Hypothalamus (tissue), 51 donors: ENCODE measurements at regions not wholly inside any gene's neighbourhood (a gene's known extent, or its start where the extent isn't known, plus 50 kb on each side); places are given as distances from the start of the nearest gene placed in this dataset.
"Not testable (repeated sequence)": the region's sequence is repeated elsewhere in the genome, so short reads cannot be mapped to it uniquely, and the experiment has no call there.

Experiments
- DNase-seq, 51 donors: peaks; one replicate each; lab custom pipeline; 2025; lab: John Stamatoyannopoulos, UW

DNA sequence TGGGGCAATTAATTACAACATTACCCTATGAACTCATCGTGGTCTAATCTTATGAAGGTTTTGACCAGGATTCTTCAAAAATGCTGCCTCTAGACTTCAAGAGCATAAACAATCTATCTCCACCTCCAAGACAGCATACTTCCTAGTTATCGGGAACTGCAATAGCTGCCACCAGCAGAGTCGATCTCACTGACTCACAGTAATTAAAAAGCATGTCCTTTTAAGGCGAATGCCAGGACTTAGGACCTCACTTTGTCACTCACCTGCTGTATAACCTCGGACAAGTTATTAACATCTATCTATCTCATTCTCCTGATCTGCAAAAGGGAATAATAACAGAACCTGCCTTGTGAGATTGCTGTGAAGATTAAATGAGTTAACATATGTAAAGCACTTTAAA is 666.0 kb upstream of the COBL start:
- no peak for DNase-seq

DNA sequence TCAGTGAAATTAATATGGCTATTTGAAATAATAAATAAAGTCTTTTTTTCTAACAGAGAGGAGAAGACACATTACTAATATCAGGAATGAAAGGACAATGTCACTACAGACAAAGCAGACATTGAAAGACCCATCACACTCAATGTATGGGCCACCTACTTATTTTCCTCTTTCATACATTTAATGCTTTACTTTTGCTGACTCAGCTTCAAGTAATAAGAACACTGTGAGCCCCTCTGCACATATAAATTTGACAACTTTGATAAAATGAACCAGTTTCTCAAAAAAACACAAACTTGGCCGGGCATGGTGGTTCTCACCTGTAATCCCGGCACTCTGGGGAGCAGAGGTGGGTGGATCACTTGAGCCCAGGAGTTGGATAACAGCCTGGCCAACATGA is 664.2 kb upstream of the COBL start:
- DNase-seq = no peak

DNA sequence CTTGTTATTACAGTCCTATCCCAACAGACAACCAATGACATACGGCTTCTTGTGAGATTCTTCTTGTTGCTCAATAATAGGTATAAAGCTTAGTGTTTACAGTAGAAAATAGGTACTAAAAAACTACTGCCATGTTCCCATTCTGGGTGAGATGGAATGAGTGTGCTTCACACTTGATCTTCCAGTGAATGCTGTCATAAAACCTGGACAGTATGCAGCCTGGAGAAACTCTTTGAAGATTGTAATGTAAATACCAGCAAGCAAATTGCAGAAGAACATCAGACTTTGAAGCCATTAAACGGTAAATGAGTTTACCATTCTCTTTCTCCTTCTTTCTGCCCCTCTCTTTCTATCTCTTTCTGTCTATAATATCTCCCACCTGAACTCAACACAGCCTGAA is 663.7 kb upstream of the COBL start:
- no peak for DNase-seq

DNA sequence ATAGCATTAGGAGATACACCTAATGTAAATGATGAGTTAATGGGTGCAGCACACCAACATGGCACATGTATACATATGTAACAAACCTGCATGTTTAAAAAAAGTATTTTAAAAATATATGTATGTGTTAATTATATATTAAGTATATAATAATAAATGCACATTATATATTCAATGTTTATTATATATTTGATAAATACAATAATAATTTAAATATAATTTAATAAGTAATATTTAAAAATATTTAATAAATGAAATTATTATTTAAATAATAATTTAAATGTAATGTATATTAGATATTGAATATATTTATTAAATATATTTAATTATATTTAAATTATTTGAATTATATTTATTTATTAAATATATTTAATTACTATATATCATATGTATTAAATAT is 661.3 kb upstream of the COBL start:
- DNase-seq = no peak

DNA sequence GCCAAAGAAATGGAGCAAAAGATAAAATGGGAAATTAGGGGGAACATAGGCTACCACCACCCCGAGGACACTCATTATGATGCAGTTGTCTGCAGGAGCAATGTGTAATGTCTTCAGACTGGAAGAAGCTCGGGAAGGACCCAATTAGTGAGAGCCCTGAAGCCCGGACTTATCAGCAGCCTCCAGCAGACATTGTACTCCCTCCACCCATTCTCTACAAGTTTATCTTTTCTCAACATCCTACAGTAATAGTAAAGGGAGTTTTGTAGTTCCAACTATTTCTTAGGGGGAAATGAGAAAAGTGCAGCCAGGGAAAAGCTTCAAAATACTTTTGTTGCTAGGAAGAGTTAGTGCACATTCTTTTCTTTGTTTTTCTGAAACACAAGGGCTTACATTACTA is 657.3 kb upstream of the COBL start:
- no peak for DNase-seq

DNA sequence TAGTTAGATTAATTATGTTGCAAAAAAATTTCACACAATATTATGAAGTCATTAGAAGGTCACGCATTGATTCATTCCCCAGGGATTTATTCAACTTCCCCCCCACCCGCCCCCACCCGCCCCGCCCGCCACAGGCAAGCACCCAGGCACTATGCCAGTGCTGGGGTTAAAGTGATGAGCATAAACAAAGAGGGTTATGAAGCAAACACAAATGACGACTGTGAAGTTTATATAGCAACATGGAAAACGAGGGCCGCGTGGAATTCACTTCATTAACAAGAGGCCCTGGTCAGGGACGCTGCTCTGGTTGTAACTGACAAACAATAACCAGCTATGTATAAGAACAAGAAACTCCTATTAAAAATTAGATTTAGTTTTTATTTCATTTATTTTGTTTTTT is 656.5 kb upstream of the COBL start:
- DNase-seq = no peak

DNA sequence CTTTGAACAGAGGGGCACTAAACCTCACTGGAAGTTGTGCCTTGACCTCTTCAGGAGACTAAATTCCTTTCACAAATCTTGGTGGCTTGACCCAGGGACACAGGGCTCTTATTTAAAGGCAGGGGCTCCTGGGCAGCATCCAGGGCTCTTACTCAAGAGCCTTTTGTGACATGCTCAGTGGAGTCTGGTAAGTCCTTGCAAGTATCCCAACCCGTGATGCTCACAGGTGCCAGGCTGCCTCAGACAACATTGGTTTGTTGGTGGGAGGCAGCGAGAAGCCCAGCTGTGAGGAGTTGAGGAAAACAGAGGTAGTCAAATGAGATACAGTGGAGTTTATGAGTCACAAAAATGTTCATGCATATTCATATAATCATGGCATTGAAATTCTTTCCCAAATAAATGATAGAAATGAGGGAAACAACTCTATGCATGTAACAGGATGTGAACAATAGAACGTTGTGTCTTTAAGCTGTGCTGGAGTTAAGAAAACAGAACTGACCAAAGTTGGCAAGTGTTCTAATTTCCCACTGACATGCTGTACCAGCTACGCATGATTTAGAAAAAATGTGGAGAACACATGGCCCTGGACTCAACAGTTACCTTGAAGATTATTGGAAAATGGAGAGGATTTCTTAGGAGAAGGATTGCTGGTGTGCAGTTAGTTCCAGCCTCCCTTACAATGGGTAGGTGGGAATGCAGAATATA is 654.5 kb upstream of the COBL start:
- DNase-seq = no peak

DNA sequence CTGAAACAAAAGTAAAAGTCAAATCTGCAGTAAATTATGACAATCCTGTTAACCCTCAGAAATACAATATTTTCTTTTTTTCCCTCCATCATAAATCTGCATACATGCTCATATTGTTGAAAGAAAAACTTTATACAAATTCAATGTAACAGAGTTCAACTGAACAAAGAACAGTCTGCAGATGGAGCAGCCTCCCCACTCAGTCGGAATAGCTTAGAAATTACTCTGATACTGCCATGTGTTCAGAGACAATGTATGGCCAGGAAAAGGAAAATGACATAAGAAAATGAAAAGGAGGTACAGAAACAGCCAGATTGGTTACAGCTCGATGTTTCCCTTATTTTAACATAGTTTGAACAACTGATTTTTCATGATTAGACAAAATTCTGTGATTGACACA is 651.9 kb upstream of the COBL start:
- DNase-seq = no peak

DNA sequence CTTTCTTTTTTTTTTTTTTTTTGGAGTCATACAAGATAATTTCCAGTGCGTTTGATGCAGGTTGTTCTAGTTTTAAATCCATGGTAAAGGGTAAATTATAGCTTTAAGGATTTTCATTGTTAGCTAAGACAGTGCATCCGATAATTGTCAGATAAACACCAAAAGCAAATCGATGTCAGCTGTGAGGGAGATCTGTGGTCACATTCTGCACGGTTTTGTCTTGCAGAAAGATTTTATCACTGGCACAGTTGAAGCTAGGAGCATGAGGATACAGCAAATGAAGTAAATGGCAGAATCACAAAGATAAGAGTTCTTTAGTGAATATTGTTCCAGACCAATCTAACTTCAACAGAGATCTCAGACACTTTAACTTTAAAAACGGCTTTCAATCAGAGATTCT is 648.8 kb upstream of the COBL start:
- no peak for DNase-seq

DNA sequence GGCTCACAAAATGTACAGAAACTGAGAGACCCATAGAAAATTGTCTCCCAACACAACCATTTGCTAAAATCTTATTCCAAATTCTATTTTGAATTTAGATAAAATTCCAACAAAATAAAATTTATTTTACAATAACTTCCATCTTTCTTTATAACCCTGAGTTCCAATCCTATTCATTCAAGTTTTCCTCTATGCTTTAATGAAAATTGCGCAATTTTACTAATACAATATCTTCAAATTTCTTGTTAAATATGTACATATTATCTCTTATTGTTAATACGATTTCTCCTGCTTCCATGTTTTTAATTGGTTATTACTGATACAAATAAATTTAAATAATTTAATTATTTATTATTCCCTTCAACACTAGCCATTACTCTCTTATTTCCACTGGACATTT is 645.2 kb upstream of the COBL start:
- no peak for DNase-seq

DNA sequence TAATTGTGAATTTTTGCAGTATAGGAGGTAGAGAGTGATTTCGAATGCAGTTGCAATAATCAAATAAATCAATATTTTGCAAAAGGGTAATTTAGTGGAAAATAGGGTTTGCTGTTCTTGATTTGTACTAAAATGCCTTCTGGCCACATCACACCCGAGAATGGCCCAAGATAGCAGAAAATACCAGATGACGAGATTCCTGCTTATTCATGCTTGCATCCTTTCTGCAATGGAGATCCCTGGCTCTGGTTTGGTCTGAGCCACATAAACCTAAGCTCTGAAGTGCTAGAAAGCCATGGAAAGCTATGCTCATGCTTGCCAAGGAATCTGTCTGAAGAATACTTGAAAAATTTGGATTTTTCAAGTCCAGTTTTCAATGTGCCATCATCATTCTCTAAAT is 634.2 kb upstream of the COBL start:
- no peak for DNase-seq

DNA sequence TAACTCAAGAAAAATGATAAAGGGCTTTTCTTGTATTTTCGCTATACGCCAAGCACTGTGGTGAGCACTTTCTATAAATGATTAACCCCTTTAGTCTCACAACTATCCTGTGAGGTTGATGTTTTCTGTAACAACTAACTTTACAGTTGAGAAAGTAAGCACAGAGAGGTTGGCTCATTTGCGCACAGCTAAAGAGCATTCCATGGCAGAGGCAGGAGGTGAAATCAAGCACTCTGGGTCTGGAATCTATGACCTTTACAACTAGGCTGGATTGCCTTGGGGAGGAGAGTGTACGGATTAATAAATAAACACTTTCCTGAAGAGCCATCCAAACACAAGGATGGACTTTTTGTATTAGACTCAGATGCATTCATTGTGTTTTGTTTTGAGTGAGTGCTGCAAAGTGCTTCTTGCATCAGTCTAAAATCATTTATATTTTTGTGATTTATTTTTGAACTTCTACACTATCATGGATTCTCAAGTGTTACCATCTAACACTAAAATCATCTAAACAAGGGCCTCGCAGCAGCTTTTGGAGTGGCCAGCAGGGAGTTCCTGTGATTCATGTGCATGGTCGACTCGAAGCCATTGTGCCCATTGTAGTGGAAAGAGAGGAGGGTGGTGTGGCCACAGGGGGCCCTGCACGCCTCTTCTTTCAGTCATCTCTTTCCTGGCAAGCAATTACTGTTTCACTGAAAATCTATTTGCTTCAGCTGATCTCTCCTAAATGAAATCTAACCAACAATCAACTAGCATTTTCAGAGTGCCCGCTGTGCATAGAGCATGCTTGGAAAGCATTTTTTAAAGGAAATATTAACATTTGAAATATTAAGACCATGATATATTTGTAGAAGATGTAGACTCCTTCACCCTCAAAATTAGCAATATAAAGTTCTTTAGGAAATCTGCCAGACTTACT is 633.4 kb upstream of the COBL start:
- DNase-seq = no peak

DNA sequence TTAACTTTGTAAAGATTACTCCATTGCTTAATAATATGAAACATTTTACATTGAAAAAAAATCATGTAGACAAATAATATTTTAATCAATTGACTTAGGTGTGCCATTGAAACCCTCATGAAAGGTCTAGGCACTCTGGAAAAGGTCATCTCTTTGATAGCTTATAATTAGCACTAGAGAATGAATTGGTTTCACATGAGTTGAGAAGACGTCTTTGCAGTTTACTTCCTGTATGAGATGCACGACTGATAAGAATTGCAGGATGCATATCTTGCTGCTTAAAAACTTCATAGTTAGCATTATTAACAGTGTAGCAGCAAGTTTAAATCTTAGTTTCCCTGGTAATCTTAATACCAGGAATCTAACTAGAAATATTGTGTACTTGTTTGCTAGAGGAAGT is 614.2 kb upstream of the COBL start:
- no peak for DNase-seq

DNA sequence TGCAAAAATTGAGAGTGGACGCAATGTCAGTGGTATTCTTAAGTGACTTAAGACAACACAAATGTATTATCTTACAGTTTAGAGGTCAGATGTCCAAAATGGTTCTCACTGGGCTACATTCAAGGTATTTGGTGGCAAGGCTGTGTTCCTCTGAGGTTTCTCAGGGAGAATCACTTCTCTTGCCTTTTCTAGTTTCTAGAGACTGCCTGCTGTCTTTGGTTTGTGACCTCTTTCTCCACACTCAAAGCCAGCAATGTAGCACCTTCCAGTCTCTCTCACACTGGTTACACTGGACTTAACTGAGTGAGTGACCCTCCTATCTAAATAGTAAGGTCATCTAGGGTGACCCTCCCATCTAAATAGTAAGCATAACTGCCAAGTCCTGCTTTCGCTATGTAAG is 613.2 kb upstream of the COBL start:
- no peak for DNase-seq

DNA sequence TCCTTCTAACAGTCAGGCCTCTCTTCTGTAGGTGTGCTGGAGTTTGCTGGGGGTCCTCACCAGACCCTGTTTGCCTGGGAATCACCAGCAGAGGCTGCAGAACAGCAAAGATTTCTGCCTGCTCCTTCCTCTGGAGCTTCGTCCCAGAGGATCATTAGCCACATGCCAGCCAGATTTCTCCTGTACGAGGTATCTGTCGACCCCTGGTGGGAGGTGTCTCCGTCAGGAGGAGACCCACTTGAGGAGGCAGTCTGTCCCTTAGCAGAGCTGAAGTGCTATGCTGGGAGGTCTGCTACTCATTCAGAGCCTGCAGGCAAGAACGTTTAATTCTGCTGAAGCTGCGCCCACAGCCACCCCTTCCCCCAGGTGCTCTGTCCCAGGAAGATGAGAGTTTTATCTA is 611.1 kb upstream of the COBL start:
- DNase-seq = no peak

DNA sequence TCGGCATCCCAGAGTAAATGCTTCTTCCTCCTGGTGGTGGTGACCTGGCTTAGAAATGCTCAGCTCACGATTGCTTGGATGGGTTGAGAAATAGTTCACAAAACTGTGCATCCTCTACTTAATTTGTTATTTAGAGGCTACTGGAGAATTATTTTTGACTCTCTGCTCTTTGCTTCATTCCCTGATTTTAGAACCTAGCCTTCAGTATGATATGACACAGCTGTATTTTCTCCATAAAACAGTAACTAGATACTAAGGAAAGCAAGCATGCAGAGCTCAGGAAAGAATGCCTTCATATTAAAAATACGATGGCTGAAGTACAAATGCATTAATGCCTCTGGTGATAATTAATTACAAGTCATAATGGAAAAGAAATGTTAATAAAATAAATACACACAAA is 602.0 kb upstream of the COBL start:
- DNase-seq = no peak

DNA sequence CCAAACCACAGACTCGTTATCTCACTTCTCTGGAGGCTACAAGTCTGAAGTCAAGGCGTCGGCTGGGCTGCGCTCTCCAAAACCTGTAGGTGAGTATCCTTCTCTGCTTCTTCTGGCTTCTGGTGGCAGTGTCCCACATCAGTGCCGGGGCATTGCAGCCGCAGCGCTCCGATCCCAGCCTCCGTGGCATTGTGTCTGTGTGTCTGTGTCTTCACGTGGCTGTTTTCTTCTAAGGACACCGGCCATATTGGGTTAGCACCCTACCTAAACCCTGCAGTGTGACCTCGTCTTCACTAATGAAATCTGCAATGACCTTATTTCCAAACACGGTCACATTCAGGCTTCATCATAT is 584.9 kb upstream of the COBL start:
- DNase-seq = no peak

DNA sequence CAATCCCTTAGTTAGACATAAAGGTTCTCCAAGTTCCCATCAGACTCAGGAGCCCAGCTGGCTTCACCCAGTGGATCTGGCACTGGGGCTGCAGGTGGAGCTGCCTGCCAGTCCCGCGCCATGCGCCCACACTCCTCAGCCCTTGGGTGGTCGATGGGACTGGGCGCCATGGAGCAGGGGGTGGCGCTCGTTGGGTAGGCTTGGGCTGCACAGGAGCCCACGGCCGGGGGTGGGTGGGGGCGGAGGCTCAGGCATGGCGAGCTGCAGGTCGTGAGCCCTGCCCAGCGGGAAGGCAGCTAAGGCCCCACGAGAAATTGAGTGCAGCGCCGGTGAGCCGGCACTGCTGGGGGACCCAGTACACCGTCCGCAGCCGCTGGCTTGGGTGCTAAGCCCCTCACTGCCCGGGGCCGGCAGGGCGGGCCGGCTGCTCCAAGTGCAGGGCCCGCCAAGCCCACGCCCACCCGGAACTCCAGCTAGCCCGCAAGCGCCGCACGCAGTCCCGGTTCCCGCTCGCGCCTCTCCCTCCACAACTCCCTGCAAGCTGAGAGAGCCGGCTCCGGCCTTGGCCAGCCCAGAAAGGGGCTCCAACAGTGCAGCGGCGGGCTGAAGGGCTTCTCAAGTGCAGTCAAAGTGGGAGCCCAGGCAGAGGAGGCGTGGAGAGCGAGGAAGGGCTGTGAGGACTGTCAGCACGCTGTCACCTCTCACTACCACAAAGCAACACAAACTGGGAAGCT is 584.3 kb upstream of the COBL start:
- DNase-seq = not testable (repeated sequence)

DNA sequence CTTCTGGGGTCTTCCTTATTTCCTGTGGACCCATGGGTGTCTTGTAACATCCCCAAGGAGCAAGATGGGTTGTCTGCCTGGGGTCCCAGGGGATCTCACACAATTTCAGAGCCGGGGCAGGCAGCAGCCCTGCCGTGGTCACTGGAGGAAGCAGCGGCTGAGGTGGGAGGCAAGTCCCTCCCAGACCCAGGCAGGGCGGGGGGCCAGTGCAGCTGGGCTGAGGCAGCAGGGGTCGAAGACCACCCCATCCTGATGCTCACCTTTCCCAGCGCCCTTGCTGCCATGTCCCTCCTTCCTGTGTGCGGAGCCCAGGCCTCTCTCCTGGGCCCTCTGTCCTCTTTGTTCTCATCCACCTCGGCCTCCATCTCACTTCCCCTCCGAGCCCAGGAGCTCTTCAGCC is 583.0 kb upstream of the COBL start:
- no peak for DNase-seq

DNA sequence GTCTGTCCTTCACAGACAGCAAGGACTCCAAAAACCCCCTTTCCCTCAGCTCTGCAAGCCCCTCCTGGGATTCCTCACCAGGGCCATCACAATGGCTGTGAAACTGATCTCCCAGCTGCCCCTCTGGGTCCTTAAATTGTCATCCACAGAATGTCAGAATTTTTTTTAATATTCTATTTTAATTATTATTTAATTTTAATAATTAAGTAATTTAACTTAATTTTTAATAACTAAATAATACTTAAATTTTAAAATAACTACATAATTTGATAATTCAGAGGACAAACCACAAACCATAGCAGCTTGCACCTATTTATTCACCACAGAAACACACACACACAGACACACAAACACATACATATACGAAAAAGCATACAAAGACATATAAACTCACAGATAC is 565.8 kb upstream of the COBL start:
- no peak for DNase-seq

DNA sequence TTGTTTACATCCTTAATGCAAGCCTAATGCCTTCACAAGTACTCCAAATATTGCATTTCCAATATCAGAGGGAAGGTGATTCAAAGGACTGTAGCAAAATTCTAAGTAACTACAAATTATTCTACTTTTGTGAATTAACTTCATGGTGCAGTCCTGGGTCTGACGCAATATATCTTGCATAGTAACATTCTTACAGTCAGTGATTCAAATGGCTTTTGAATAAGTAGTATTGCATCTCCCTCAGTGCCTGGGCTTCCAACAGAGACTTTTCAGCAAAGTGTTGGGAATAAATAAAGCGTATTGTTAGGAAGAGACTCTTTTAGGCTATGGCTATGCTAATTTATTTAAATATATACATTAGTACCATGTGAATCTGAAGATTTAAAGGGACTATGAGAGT is 564.7 kb upstream of the COBL start:
- DNase-seq = no peak

DNA sequence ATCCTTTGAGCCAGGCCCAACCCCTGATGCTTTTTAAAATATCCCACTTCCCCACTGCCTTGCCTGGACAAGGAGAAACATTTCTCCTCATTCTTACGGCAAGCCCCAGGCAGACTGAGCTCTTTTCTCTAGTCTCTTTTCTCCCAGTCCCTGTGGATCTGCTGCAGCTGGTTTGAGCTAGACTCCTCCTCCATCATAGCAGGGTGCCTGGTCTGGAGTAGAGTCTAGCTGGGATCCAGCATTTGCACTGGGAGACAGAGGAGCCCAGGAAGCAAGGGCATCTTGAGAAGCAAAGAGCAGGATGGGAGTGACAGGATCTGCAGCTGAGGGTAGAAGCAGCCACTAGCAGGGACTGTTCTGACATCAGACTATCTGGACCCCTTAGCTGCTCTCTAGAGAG is 562.3 kb upstream of the COBL start:
- DNase-seq = no peak
